Lower leg skin (tissue), 4 donors: ENCODE measurements at regions not wholly inside any gene's neighbourhood (a gene's known extent, or its start where the extent isn't known, plus 50 kb on each side); places are given as distances from the start of the nearest gene placed in this dataset.
A peak's percentile ranks its signal among the peaks of the same experiment; 100 is the strongest.

Experiments
- DNase-seq, 2 donors: peaks; one replicate each; pipeline ENCODE4 v3.0.0-alpha.2; 2019; ENCODE audit warnings: low spot score in 2 of 2
- H3K4me3 ChIP-seq: fragments of 200-600 bp; sonication (generic); 2 replicates; pipeline ENCODE4 v1.5.1; 2017; ENCODE audit warnings: mild to moderate bottlenecking, low read depth; ENCODE audit not compliant: poor library complexity, severe bottlenecking
- POLR2A ChIP-seq, 2 donors: fragments of 450-650 bp; IDR thresholded peaks; one replicate each; pipeline ENCODE4 v1.6.1; 2016 to 2017; ENCODE audit warnings: antibody characterized with exemption in 2 of 2, mild to moderate bottlenecking in 1 of 2, moderate library complexity in 1 of 2
- WGBS, 2 donors: methylation state at CpG; one replicate each; pipeline ENCODE4 v1.1.5; 2018; 5-methylcytosine and 5-hydroxymethylcytosine counted together
- intact Hi-C: fragments of 100-400 bp; cut with DNase I; formaldehyde crosslinking; loops from one replicate; pipeline ENCODE4 v1.15.0; 2023; ENCODE audit warnings: low total_unique reads
- TF ChIP-seq, protein P1 (sequence below), 3 donors: fragments of 450-650 bp; IDR thresholded peaks; one replicate each; pipeline ENCODE4 v1.5.1; 2016; ENCODE audit warnings: antibody characterized with exemption in 3 of 3, mild to moderate bottlenecking in 3 of 3, moderate library complexity in 2 of 3

GRCh38 chr3:44078863-44079262 is 162.8 kb upstream of the TOPAZ1 start:
- H3K4me3 ChIP-seq = no peak overlapping the region
- peak in 1 of 2 donors; percentile 28 for DNase-seq
- 70 to 71% methylated on average over 7 of the region's 7 CpGs for WGBS, 2 donors
- TF ChIP-seq, protein P1, sequence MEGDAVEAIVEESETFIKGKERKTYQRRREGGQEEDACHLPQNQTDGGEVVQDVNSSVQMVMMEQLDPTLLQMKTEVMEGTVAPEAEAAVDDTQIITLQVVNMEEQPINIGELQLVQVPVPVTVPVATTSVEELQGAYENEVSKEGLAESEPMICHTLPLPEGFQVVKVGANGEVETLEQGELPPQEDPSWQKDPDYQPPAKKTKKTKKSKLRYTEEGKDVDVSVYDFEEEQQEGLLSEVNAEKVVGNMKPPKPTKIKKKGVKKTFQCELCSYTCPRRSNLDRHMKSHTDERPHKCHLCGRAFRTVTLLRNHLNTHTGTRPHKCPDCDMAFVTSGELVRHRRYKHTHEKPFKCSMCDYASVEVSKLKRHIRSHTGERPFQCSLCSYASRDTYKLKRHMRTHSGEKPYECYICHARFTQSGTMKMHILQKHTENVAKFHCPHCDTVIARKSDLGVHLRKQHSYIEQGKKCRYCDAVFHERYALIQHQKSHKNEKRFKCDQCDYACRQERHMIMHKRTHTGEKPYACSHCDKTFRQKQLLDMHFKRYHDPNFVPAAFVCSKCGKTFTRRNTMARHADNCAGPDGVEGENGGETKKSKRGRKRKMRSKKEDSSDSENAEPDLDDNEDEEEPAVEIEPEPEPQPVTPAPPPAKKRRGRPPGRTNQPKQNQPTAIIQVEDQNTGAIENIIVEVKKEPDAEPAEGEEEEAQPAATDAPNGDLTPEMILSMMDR (IDR thresholded peaks at IDR 0.05) = no peak
- no peak for TF ChIP-seq POLR2A (IDR thresholded peaks at IDR 0.05)
- intact Hi-C loops = no loop called here

DNA sequence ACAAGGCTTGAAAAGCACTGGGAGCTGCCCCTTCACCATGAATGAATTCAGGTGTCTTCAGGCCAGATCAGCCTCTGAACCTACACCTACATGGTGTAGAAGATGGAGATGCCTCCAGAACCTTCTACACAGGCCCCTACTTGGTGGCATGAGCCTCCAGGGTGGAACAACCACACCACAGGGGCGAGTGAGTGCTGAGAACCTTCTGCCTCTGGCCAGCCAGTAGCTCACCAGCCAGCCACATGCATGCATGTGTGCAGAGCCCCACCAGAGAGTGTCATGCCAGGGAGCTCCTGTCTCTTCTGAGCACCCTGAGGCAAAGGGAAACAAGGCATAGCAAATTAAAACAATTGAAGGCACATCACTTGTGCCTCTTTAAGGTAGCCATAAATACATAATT is 161.8 kb upstream of the TOPAZ1 start:
- WGBS, 2 donors = 80 to 90% methylated on average over 1 of the region's 1 CpG
- peak in 1 of 2 donors; percentile 46 for DNase-seq
- TF ChIP-seq POLR2A (IDR thresholded peaks at IDR 0.05) = no peak
- TF ChIP-seq, protein P1 (IDR thresholded peaks at IDR 0.05) = no peak
- intact Hi-C loops = no loop called here
- H3K4me3 ChIP-seq = no peak overlapping the region

- no peak for TF ChIP-seq POLR2A (IDR thresholded peaks at IDR 0.05)
- TF ChIP-seq, protein P1 (IDR thresholded peaks at IDR 0.05) = no peak
- DNase-seq = peak in 1 of 2 donors; percentile 65
- WGBS, 2 donors = 71 to 77% methylated on average over 11 of the region's 11 CpGs
- intact Hi-C loops = no loop called here
- no peak overlapping the region for H3K4me3 ChIP-seq
These were observed 161.1 kb upstream of the TOPAZ1 start for GRCh38 chr3:44080474-44081072.

GRCh38 chr3:44090036-44090435 is 151.7 kb upstream of the TOPAZ1 start:
- intact Hi-C loops = no loop called here

DNA sequence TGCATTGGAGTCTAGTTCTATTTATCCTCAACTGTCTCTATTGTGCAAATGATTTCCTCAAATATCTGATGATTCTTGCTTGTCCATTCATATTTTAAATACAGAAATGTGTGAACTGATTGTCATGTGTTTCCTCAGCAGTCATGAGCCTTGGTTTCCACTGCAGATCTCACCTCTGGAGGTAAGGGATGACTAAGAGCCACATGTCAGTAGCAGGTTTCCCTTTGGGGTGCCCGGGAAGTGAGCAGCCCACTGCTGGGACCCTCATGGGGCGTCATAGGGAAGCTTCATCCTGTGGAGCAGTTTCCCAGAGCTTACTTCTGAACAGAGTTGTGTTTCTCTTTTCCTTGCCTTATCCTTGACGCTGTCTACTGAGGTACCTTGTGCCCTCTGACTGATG is 149.2 kb upstream of the TOPAZ1 start:
- intact Hi-C loops = no loop called here

More at GRCh38 chr3:44090036-44090435, 151.7 kb upstream of the TOPAZ1 start:
- H3K4me3 ChIP-seq = no peak overlapping the region
- DNase-seq = no peak
- WGBS, 2 donors = 71 to 74% methylated on average over 2 of the region's 2 CpGs
- TF ChIP-seq POLR2A (IDR thresholded peaks at IDR 0.05) = no peak
- TF ChIP-seq, protein P1 (IDR thresholded peaks at IDR 0.05) = no peak

More for the DNA sequence above, 149.2 kb upstream of the TOPAZ1 start:
- 88 to 92% methylated on average over 3 of the region's 3 CpGs for WGBS, 2 donors
- DNase-seq = peak in 1 of 2 donors; percentile 7
- TF ChIP-seq, protein P1 (IDR thresholded peaks at IDR 0.05) = no peak
- no peak for TF ChIP-seq POLR2A (IDR thresholded peaks at IDR 0.05)
- H3K4me3 ChIP-seq = no peak overlapping the region
